ENCODE measurements at regions not wholly inside any gene's neighbourhood (a gene's known extent, or its start where the extent isn't known, plus 50 kb on each side); places are given as distances from the start of the nearest gene placed in this dataset.

- Histone ChIP-seq H3K4me3 (ENCODE audit: control extremely low read depth in 1 of 5, extremely low read depth in 1 of 5, insufficient read depth in 1 of 5, low read depth in 2 of 5, low read length in 4 of 5) (no peak overlapping the region), H3K9me3 (ENCODE audit: control extremely low read depth in 1 of 3, control insufficient read depth in 2 of 3, insufficient read depth in 1 of 3, low read length in 2 of 3) (peaks cover 0 to 10% (median 0%) of the 10 kb centered on the region in 3 donors), H3K9ac (ENCODE audit: low read length) (no peak overlapping the region), H3K4me1 (ENCODE audit: control insufficient read depth in 2 of 2, insufficient read depth in 2 of 2, low read length in 2 of 2) (no peaks in the 10 kb centered on the region), H3K4me2 (replicated peaks; ENCODE audit: low read depth, low read length, poor library complexity, severe bottlenecking) (no peak overlapping the region), H3K79me2 (ENCODE audit: control insufficient read depth, insufficient read depth, low read length) (no peaks in the 10 kb centered on the region), H4K20me1 (ENCODE audit: control insufficient read depth, insufficient read depth, low read length, poor library complexity, severe bottlenecking) (no peaks in the 10 kb centered on the region), H3K36me3 (replicated peaks in 1 of 2; ENCODE audit: control extremely low read depth in 1 of 2, control insufficient read depth in 1 of 2, extremely low read depth in 1 of 2, insufficient read depth in 2 of 2, low read length in 1 of 2) (no peaks in the 10 kb centered on the region), H2AFZ (ENCODE audit: insufficient read depth, low read depth, low read length, poor library complexity, severe bottlenecking) (no peak overlapping the region), H3K27ac (ENCODE audit: low read length in 2 of 2) (no peak overlapping the region), H3K27me3 (replicated peaks in 1 of 4; ENCODE audit: control extremely low read depth in 1 of 4, control insufficient read depth in 3 of 4, insufficient read depth in 4 of 4, low read length in 3 of 4) (no peaks in the 10 kb centered on the region)
- no peaks in the 10 kb centered on the region for H3K4me1 Mint-ChIP-seq
- H3K9me3 Mint-ChIP-seq (ENCODE audit: insufficient read depth): peaks cover 8% of the 10 kb centered on the region
- H3K27me3 Mint-ChIP-seq: no peaks in the 10 kb centered on the region
- ChIA-PET POLR2A (no interaction called here), CTCF (no interaction called here)
- DNase-seq (no peak), ATAC-seq (ENCODE audit: low read depth) (no peak)
- WGBS (ENCODE audit: insufficient coverage): no CpG with 5 or more reads among the region's 5 CpGs
- TF ChIP-seq CTCF (IDR thresholded peaks at IDR 0.05): no peak
- no peak for TF ChIP-seq EZH2 (IDR thresholded peaks at IDR 0.05; ENCODE audit: borderline replicate concordance, insufficient read depth, low read depth, low read length, poor library complexity, severe bottlenecking)
- no peak overlapping the region for H3K4me3 Mint-ChIP-seq
- intact Hi-C loops (cut with micrococcal nuclease): no loop called here
- no peak overlapping the region for H3K27ac Mint-ChIP-seq
These were observed 482.9 kb downstream of the IRX1 start for GRCh38 chr5:4078544-4078943.

GRCh38 chr5:4079831-4080230 is 484.2 kb downstream of the IRX1 start:
- Histone ChIP-seq H2AFZ (ENCODE audit: insufficient read depth, low read depth, low read length, poor library complexity, severe bottlenecking) (no peak overlapping the region), H3K4me2 (replicated peaks; ENCODE audit: low read depth, low read length, poor library complexity, severe bottlenecking) (no peak overlapping the region), H3K9ac (ENCODE audit: low read length) (no peak overlapping the region), H3K27ac (ENCODE audit: low read length in 2 of 2) (no peak overlapping the region), H3K79me2 (ENCODE audit: control insufficient read depth, insufficient read depth, low read length) (no peaks in the 10 kb centered on the region), H3K27me3 (replicated peaks in 1 of 4; ENCODE audit: control extremely low read depth in 1 of 4, control insufficient read depth in 3 of 4, insufficient read depth in 4 of 4, low read length in 3 of 4) (no peaks in the 10 kb centered on the region), H3K4me1 (ENCODE audit: control insufficient read depth in 2 of 2, insufficient read depth in 2 of 2, low read length in 2 of 2) (no peaks in the 10 kb centered on the region), H4K20me1 (ENCODE audit: control insufficient read depth, insufficient read depth, low read length, poor library complexity, severe bottlenecking) (no peaks in the 10 kb centered on the region), H3K4me3 (ENCODE audit: control extremely low read depth in 1 of 5, extremely low read depth in 1 of 5, insufficient read depth in 1 of 5, low read depth in 2 of 5, low read length in 4 of 5) (no peak overlapping the region), H3K9me3 (ENCODE audit: control extremely low read depth in 1 of 3, control insufficient read depth in 2 of 3, insufficient read depth in 1 of 3, low read length in 2 of 3) (peaks cover 0 to 10% (median 0%) of the 10 kb centered on the region in 3 donors), H3K36me3 (replicated peaks in 1 of 2; ENCODE audit: control extremely low read depth in 1 of 2, control insufficient read depth in 1 of 2, extremely low read depth in 1 of 2, insufficient read depth in 2 of 2, low read length in 1 of 2) (no peaks in the 10 kb centered on the region)
- WGBS (ENCODE audit: insufficient coverage): no CpG with 5 or more reads among the region's 1 CpG
- TF ChIP-seq EZH2 (IDR thresholded peaks at IDR 0.05; ENCODE audit: borderline replicate concordance, insufficient read depth, low read depth, low read length, poor library complexity, severe bottlenecking): no peak
- TF ChIP-seq CTCF (IDR thresholded peaks at IDR 0.05): no peak
- no peak for ATAC-seq (ENCODE audit: low read depth)
- no peak overlapping the region for H3K4me3 Mint-ChIP-seq
- ChIA-PET POLR2A (no interaction called here), CTCF (no interaction called here)
- peaks cover 8% of the 10 kb centered on the region for H3K9me3 Mint-ChIP-seq (ENCODE audit: insufficient read depth)
- no peaks in the 10 kb centered on the region for H3K27me3 Mint-ChIP-seq
- no peak overlapping the region for H3K27ac Mint-ChIP-seq
- intact Hi-C loops (cut with micrococcal nuclease): no loop called here
- DNase-seq: no peak
- H3K4me1 Mint-ChIP-seq: no peaks in the 10 kb centered on the region
